ENCODE measurements at regions not wholly inside any gene's neighbourhood (a gene's known extent, or its start where the extent isn't known, plus 50 kb on each side); places are given as distances from the start of the nearest gene placed in this dataset.

- Histone ChIP-seq H2AK5ac (ENCODE audit: low read depth, low read length) (no peak overlapping the region), H4K8ac (ENCODE audit: extremely low read depth, insufficient read depth, low read length) (no peak overlapping the region), H3K4me1 (replicated peaks in 1 of 4; ENCODE audit: control insufficient read depth in 3 of 4, insufficient read depth in 4 of 4, low read length in 3 of 4) (peaks cover 0 to 4% (median 0%) of the 10 kb centered on the region in 4 experiments; a peak in 1 of 7 replicates), H3K14ac (ENCODE audit: insufficient read length) (no peak overlapping the region), H3K4me3 (ENCODE audit: extremely low read depth in 1 of 4, insufficient read depth in 2 of 4, low read depth in 3 of 4, low read length in 4 of 4) (no peak overlapping the region), H3K18ac (ENCODE audit: extremely low read depth, low read length) (no peak overlapping the region), H3K27me3 (replicated peaks in 1 of 4; ENCODE audit: control insufficient read depth in 3 of 4, extremely low read depth in 1 of 4, insufficient read depth in 3 of 4, low read length in 3 of 4) (peaks cover 0 to 3% (median 0%) of the 10 kb centered on the region in 4 experiments; a peak in 1 of 7 replicates), H2AFZ (ENCODE audit: low read length) (no peak overlapping the region), H2BK5ac (ENCODE audit: low read depth, low read length) (no peak overlapping the region), H2BK120ac (replicated peaks; ENCODE audit: low read depth, low read length) (no peak overlapping the region), H2BK20ac (ENCODE audit: low read length) (no peak overlapping the region), H3K56ac (replicated peaks; ENCODE audit: insufficient read length, low read depth, low read length) (no peak overlapping the region), H4K5ac (ENCODE audit: insufficient read length, low read depth, low read length) (no peak overlapping the region), H3K4ac (replicated peaks; ENCODE audit: insufficient read length, low read depth, low read length) (no peak overlapping the region), H3K9ac (replicated peaks in 1 of 4; ENCODE audit: extremely low read depth in 1 of 4, low read depth in 3 of 4, low read length in 3 of 4) (no peak overlapping the region), H3K23ac (ENCODE audit: insufficient read length) (no peak overlapping the region), H3K79me1 (ENCODE audit: low read depth, low read length) (no peaks in the 10 kb centered on the region), H4K20me1 (replicated peaks in 1 of 2; ENCODE audit: control insufficient read depth in 1 of 2, insufficient read depth in 2 of 2, low read length in 2 of 2) (no peaks in the 10 kb centered on the region), H3K79me2 (ENCODE audit: control insufficient read depth in 1 of 2, insufficient read depth in 2 of 2, low read length in 2 of 2) (no peaks in the 10 kb centered on the region), H3K4me2 (ENCODE audit: insufficient read depth in 1 of 2, low read depth in 2 of 2, low read length in 2 of 2) (no peak overlapping the region), H3K36me3 (ENCODE audit: control insufficient read depth in 2 of 4, insufficient read depth in 4 of 4, low read length in 3 of 4) (no peaks in the 10 kb centered on the region), H3K9me3 (ENCODE audit: insufficient read depth in 2 of 2, low read depth in 1 of 2, low read length in 1 of 2) (no peaks in the 10 kb centered on the region), H3K27ac (ENCODE audit: low read depth, low read length) (no peak overlapping the region), H2BK15ac (ENCODE audit: low read length) (no peak overlapping the region), H3K23me2 (ENCODE audit: low read depth, low read length) (no peaks in the 10 kb centered on the region), H4K91ac (replicated peaks; ENCODE audit: insufficient read length, low read length) (no peak overlapping the region), H2BK12ac (ENCODE audit: low read depth, low read length) (no peak overlapping the region)
- WGBS, 2 experiments (ENCODE audit: extremely low coverage in 1 of 2, insufficient coverage in 1 of 2, insufficient read length in 1 of 2, insufficient replicate concordance in 2 of 2, low coverage in 1 of 2, low lambda C conversion rate in 2 of 2, missing lambda C conversion rate in 1 of 2), result 91% methylated on average over 23 of the region's 23 CpGs; no CpG with 5 or more reads in 1 of the 2 experiments
- ChIA-PET CTCF (ENCODE audit: partially characterized antibody) (interaction anchor here (2.0 kb wide), 1 partner anchor 12 kb away, joined by 5 read pairs; no protein-coding TSS in a partner anchor), POLR2A (ENCODE audit: partially characterized antibody) (no interaction called here)
- FAIRE-seq (no peak), DNase-seq (ENCODE audit: low read depth in 1 of 2, low spot score in 2 of 2) (peak in 1 of 2 experiments; percentile 37)
- no peak for TF ChIP-seq TAF1 (IDR thresholded peaks at IDR 0.05; ENCODE audit: low read depth, low read length)
- TF ChIP-seq CHD1 (IDR thresholded peaks at IDR 0.05; ENCODE audit: low read depth, low read length), result no peak
- TF ChIP-seq SIX5 (IDR thresholded peaks at IDR 0.05; ENCODE audit: low read depth, low read length), result no peak
- TF ChIP-seq SAP30 (IDR thresholded peaks at IDR 0.05; ENCODE audit: insufficient read depth, insufficient replicate concordance, low read length), result no peak
- TF ChIP-seq POLR2AphosphoS5 (IDR thresholded peaks at IDR 0.05; ENCODE audit: low read depth, low read length), result no peak
Measured at GRCh38 chr13:111901267-111901915, 165.6 kb upstream of the SOX1 start.
